T-helper 1 cell (primary cell): ENCODE measurements at regions not wholly inside any gene's neighbourhood (a gene's known extent, or its start where the extent isn't known, plus 50 kb on each side); places are given as distances from the start of the nearest gene placed in this dataset.
"Not testable (repeated sequence)": the region's sequence is repeated elsewhere in the genome, so short reads cannot be mapped to it uniquely, and the experiment has no call there.

Experiments
- DNase-seq, 5 donors: peaks; one replicate each; pipeline ENCODE4 v3.0.0-alpha.2; 2012 to 2020

GRCh38 chr5:116992681-116993080 is 418.1 kb upstream of the SEMA6A start:
- no peak for DNase-seq

GRCh38 chr5:116989995-116990394 is 415.4 kb upstream of the SEMA6A start:
- DNase-seq = no peak

GRCh38 chr5:116982035-116982434 is 407.4 kb upstream of the SEMA6A start:
- no peak for DNase-seq

- no peak for DNase-seq
Observed at GRCh38 chr5:116980581-116980980, 406.0 kb upstream of the SEMA6A start.

- DNase-seq = no peak
Observed at GRCh38 chr5:116976767-116977166, 402.1 kb upstream of the SEMA6A start.

GRCh38 chr5:116971131-116971530 is 396.5 kb upstream of the SEMA6A start:
- no peak for DNase-seq

- no peak for DNase-seq
Observed at GRCh38 chr5:116970318-116970717, 395.7 kb upstream of the SEMA6A start.

- no peak for DNase-seq
Observed at GRCh38 chr5:116964438-116964837, 389.8 kb upstream of the SEMA6A start.

GRCh38 chr5:116961021-116961420 is 386.4 kb upstream of the SEMA6A start:
- no peak for DNase-seq

- no peak for DNase-seq
Observed at GRCh38 chr5:116959843-116960242, 385.2 kb upstream of the SEMA6A start.

- no peak for DNase-seq
Observed at GRCh38 chr5:116953251-116953930, 378.8 kb upstream of the SEMA6A start.

- no peak for DNase-seq
Observed at GRCh38 chr5:116951219-116951618, 376.6 kb upstream of the SEMA6A start.

- DNase-seq = peak; percentile 7 to 53 (median 17)
Observed at GRCh38 chr5:116947691-116948528, 373.3 kb upstream of the SEMA6A start.

- DNase-seq = not testable (repeated sequence)
Observed at GRCh38 chr5:116945613-116946382, 371.2 kb upstream of the SEMA6A start.

- DNase-seq = no peak
Observed at GRCh38 chr5:116944183-116944582, 369.6 kb upstream of the SEMA6A start.

- DNase-seq = no peak
Observed at GRCh38 chr5:116942622-116943021, 368.0 kb upstream of the SEMA6A start.

- DNase-seq = no peak
Observed at GRCh38 chr5:116939641-116940040, 365.0 kb upstream of the SEMA6A start.

- DNase-seq = no peak
Observed at GRCh38 chr5:116938488-116938887, 363.9 kb upstream of the SEMA6A start.

- DNase-seq = no peak
Observed at GRCh38 chr5:116935561-116936162, 361.0 kb upstream of the SEMA6A start.

- DNase-seq = no peak
Observed at GRCh38 chr5:116930616-116931015, 356.0 kb upstream of the SEMA6A start.

GRCh38 chr5:116923344-116923743 is 348.7 kb upstream of the SEMA6A start:
- no peak for DNase-seq

- DNase-seq = no peak
Observed at GRCh38 chr5:116922532-116922931, 347.9 kb upstream of the SEMA6A start.
